HG03095 (cell line): ENCODE measurements at regions not wholly inside any gene's neighbourhood (a gene's known extent, or its start where the extent isn't known, plus 50 kb on each side); places are given as distances from the start of the nearest gene placed in this dataset.
"Not testable (repeated sequence)": the region's sequence is repeated elsewhere in the genome, so short reads cannot be mapped to it uniquely, and the experiment has no call there.

Source experiments
- ATAC-seq: cut with Tn5 transposase; IDR thresholded peaks from one replicate; pipeline ENCODE4 v1.9.1; 2021; ENCODE audit warnings: moderate library complexity; ENCODE audit not compliant: unreplicated experiment

DNA sequence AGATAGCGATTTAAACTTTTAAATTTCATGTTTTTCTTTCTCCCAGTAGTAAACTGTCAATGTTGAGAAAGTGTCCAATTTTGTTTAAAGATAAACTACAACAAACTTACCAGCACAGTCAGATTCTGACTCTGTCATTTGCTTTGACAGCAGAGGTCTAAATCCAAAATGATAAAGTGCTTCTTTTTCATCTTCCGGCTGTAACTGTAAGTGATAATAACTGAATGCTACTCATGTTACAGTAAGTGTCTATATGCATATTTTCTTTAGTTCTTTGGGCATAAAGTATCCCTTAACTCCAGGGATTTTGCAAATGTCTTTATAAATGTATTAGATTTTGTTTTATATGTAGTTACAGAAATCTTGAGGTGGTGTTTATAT is 610.4 kb downstream of the RFPL4B start:
- no peak for ATAC-seq

DNA sequence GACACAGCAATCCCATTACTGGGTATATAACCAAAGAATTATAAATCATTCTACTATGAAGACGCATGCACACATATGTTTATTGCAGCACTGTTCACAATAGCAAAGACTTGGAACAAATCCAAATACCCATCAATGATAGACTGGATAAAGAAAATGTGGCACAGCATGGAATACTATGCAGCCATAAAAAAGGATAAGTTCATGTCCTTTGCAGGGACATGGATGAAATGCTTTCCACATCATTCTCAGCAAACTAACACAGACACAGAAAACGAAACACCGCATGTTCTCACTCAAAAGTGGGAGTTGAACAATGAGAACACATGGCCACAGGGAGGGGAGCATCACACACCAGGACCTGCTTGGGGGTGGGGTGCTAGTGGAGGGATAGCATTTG is 613.0 kb downstream of the RFPL4B start:
- ATAC-seq = not testable (repeated sequence)

DNA sequence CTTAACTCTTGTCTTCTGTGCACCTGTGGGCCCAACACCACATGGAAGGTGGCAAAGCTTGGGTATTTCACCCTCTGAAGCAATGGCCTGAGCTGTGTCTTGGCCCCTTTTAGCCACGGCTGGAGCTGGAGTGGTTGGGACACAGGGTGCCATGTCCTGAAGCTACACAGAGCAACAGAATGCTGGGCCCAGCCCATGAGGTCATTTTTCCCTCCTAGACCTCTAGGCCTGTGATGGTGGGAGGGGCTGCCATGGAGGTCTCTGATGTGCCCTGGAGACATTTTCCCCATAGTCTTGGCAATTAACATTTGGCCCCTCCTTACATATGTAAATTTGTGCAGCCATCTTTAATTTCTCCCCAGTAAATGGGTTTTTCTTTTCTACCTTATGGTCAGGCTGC is 620.8 kb downstream of the RFPL4B start:
- no peak for ATAC-seq

DNA sequence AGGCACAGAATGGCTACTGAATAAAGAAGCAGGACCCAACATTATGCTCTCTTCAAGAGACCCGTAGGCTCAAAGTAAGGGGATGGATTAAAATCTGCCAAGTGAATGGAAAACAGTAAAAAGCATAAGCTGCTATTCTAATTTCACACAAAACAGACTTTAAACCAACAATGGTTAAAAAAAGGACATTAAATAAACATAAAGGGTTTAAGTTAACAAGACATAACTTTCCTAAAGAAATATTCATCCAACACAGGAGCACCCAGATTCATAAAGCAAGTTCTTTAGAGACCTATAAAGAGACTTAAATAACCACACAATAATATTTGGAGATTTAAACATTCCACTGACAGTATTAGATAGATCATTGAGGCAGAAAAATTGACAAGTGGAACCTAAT is 624.5 kb downstream of the RFPL4B start:
- no peak for ATAC-seq

DNA sequence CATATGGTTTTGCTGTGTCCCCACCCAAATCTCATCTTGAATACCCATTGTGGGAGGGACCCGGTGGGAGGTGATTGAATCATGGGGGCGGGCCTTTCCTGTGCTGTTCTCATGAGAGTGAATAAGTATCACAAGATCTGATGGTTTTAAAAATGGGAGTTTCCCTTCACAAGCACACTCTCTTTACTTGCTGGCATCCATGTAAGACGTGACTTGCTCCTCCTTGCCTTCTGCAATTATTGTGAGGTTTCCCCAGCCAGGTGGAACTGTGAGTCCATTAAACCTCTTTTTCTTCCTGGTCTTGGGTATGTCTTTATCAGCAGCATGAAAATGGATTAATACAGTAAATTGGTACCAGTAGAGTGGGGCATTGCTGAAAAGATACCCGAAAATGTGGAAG is 627.8 kb downstream of the RFPL4B start:
- not testable (repeated sequence) for ATAC-seq

DNA sequence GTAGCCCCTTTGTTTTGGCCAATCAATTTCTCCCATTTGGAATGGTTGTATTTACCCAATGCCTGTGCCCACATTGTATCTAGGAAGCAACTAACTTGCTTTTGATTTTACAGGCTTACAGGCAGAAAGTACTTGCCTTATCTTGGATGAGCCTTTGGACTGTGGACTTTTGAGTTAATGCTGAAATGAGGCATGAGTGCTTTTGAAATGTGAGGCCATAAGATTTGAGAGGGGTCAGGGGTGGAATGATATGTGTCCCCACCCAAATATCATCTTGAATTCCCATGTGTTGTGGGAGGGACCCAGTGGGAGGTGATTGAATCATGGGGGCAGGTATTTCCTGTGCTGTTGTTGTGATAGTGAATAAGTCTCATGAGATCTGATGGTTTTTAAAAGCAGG is 629.4 kb downstream of the RFPL4B start:
- not testable (repeated sequence) for ATAC-seq

DNA sequence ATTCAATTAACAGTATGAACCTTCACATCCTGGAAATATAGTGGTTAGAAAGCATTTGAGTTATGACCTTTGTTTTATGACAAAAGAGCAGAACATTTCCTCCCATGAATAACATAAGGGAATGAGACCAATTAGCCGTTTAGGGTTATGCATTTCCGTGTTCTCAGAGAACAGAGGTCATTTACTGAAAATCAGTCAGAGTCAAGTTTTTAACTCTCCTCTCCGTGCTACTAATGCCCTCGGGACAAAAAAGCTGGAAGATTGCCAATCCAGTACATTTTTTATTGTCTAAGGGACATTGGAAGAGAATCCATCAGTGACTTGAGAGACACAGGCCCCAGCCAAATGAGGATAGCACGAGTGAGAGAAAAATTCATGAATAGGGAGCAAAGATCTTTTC is 632.7 kb downstream of the RFPL4B start:
- ATAC-seq = no peak

DNA sequence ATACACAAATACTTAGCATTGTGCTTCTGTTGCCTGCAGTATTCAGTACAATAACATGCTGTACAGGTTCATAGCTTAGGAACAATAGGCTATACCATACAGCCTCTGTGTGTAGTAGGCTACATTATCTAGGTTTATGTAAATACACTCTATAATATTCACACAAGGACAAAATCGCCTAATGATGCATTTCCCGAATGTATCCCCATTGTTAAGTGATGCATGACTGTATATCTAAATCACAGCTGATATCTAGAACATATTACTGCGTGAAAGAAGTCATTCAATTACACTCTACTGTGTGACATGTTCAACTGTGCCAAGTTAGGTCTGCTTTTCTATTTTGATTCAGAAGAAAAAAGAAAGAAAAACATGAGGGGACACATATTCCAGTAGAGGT is 633.5 kb downstream of the RFPL4B start:
- ATAC-seq = no peak

DNA sequence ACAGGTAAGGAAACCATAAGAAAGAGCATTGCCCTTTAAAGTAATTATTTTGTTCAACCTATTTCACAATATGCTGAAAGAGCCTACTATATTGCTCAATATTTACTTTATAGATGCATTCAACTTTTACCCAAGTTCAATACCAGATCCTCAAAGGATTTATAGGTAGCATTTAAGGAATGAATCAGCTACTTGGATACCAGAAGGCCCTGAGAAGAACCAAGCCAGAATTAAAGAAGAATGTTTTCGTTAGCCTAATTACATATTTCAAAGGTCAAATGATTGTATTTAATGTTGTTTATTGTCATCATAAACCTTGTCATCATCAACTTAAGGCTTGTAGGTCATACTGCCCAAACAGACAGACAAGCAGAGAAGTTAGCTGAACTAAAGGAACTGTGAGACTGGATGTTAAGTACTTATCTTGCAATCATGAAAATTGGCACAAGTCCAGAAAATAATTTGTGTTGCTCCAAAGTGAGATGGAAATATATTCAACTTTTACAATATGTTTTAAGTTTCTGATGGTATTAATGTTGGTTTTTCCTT is 636.7 kb downstream of the RFPL4B start:
- no peak for ATAC-seq

DNA sequence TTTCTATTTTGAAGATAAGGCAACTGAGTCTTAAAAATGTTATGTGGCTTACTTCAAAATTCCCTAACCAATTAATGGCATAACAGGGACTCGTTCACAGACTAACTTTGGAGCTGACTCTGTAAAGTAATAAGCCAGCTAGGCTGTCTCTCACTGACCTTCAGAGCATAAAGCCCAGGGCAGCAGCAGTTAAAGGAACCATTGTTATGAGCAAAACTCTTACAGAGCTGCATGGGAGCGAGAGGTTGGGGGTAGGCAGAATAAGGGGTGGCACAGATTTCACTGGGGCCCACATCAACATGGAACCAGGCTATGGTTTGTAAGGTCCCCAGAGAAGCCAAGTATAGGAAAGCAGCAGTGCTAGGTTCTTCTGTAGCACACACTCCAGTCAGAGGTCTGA is 637.8 kb downstream of the RFPL4B start:
- no peak for ATAC-seq

DNA sequence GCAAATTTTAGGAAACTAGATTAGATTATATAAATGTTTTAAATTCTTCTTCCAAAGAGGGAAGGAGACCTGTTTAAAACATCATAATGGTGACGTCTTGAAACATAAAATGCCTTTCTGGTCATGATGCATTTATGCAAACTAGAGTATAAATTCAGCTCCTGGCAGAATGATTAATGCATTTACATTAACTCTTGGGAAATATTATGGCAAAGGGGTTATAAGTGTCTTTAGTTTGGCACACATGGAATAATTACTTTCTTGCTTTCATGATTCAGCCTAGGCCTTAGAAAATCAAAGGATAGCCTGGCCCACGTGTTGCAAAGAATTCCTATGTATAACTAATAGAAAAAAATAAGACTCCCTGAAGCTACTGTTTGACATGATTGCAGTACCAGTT is 639.2 kb downstream of the RFPL4B start:
- no peak for ATAC-seq

DNA sequence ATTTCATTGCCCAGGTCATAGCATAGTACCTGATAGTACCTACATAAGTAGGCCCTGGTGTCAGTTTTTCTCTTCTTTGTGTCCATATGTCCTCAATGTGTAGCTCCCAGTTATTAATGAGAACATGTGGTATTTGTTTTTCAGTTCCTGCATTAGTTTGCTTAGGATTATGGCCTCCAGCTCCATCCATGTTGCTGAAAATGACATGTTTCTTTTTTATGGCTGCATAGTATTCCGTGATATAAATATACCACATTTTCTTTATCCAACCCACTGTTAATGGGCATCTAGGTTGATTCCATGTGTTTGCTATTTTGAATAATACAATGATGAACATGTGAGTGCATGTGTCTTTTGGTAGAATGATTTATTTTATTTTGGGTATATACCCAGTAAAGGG is 641.6 kb downstream of the RFPL4B start:
- ATAC-seq = no peak

DNA sequence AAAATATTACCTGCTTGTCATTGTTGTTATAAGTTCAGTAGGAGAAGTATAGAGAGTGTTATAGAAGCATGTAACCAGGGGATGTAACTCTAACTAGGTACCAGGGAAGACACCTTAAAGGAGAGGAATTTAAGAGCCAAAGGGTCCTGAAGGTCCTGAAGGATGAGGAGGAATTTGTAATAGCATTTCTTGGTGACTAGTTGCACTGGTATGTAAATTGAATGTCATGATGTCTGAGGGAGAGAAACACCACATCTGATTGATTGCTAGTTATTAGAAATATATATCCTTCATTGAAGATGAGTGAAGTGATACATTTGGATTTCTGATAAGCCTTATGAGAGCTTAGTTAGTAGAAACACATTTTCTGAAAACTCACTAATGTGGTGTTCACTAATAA is 643.8 kb downstream of the RFPL4B start:
- ATAC-seq = no peak

DNA sequence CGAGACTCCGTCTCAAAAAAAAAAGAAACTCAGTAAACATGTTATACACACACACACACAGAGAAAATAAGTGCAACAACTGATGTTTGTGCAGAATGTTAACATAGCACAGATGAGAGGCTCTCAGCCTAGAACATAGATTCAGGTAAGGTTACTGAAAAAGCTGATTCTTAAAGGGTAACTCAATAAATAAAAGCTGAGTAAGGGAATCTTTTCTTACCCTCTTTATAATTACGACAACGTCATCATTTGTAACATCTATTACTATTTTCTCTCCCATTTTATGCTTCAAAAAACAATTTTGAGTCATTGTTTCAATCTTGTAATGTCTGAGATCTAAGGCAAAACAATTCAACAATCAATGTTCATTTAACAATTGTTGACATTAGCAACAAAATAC is 644.8 kb downstream of the RFPL4B start:
- no peak for ATAC-seq

DNA sequence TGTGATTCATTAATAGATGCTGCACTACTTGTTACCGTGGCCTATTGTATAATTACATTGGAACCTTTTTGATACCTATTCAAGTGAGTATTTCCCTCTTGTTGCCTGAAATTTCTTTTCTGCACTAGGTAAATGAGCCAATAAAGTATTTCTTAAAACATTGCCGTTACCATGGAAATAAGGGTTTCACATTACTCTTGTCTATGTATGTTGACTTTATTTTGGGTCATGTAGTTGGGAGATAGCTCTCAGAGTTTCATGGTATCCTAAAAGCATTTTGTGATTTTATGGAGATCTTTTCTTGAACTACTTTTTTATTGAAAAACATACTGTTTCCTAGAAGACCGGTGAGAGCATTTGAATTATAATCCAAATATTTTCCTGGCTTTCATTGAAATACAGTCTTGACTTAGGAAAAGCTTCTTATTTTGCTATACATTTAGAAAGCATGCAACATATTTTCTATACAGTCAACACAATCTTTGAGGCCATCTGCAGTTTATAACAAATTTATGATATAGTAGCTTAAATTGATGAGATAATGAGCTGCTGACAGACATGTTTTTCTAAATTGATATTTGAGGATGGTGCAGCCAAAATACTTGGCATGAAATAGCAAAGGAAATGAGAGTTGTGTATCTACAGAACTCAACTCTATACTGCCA is 650.4 kb downstream of the RFPL4B start:
- no peak for ATAC-seq

DNA sequence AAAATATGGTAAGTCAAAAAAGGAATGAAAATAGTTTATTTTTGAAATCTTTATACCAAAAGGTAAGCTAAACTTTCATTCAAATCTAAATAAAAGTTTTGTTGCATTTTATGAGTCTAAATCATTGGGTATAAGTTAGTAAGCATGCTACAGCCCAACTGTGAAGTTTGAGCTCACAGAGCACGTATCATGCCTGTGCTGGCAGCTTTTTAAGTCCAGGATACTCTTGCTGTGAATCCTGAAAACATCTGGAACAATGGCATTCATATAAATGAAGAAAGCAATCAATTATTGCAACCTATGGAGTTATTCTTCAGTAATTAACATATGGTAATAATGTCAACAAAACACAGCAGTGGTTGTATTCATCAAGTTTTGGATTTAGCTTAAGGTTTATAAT is 656.9 kb downstream of the RFPL4B start:
- no peak for ATAC-seq

DNA sequence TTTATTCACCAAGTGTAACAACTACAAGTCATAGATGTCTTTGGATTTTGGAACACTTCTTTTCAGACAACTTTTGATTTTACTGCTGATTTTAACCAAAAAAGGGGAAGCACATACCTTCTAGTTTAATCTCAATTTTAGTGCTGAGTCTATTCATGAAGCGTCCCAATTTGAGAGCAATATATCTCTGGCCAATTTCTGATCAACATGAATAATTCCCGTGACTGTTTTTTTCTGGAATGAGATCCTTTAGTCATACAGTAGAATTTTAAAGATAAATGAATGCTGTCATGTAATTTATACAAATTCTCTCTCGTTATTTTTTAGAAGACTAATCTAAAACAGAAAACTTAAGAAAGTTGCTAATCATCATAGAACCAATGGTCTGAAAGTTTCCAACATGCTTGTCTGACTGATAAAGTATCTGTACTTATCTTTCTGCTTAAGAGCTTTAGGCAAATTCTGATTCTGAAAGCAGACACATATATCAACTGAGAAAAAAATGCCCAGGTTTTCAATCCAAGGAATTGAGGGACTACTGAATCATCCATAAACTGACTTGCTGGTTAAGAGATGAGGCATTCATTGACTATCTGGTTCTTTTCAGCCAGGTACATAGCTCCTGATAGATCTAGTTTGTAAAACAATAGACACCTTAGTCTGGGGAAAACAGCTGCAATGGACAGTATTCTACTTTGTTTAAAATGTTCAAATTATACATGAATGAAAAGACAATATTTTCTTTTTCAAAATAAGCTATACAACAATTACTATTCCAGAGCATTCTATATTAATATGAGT is 657.5 kb downstream of the RFPL4B start:
- no peak for ATAC-seq

DNA sequence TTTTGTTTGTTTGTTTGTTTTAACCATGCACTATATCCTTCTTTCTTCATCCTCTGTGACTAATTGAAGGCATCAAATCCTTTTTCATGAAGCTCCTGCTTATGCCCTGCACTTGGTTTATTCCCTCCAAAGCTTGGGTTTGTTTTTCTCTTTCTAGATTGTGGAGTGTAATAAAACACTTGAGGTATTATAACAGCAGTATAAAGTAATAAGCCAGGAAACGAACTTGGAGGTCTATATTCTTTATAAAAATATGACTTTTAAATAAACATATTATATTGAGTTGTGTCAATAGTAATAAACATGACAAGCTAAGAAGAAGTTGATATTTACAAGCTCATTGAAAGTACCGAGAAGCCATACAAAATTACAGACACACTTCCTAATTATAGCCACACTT is 659.4 kb downstream of the RFPL4B start:
- ATAC-seq = no peak

DNA sequence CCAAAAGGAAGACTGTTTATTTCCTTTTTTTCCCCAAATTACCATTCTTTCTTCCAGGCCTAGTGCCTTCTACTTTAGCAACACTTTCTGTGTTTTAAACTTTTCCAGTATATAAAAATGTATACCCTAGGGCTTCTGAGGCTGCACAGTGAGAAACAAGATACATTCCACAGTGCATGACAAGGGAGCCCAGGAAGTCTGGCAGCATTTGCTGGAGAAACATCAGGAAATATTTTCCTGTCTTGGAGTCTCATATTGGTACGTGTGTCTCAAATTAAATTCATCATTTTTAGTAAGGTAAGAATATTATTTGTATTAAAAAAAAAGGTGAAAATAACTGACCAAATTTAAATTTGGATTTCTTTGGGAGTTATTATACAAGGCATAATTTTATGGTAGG is 662.6 kb downstream of the RFPL4B start:
- no peak for ATAC-seq

DNA sequence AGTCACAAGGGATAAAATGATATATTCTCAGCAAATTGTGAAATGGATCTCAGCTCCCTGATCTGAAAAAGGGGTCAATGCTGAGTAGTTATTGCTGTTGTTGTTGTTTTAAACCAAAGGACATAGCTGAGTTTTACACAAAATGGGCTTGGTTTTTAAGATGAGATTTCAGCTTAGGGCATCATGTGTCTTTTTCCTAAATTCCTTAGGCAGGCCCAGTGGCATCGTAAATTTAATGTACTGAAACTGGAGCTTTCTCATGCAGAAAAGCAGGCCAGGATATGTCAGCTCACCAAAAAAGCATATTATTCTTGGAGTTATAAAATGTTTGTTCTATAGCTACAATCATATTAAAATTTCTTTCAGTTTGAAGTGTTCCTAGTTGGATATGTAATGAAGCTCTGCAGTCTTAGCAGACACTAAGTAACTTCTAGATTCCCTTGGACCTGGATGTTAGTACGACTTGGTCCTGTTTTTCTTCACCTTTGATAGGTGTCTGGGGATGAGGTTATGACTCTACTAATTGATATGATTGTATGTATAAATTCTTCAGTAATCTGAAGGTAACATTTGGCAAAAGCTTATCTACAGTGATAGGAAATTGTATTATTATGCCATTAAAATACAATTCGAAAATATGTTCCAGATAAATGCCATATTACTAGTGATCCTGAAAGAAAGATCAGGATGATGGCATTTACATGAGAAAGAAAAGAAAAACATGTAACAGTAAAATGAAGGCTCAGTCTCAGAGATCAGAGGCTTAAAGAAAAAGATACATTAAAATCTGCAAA is 663.3 kb downstream of the RFPL4B start:
- ATAC-seq = no peak

DNA sequence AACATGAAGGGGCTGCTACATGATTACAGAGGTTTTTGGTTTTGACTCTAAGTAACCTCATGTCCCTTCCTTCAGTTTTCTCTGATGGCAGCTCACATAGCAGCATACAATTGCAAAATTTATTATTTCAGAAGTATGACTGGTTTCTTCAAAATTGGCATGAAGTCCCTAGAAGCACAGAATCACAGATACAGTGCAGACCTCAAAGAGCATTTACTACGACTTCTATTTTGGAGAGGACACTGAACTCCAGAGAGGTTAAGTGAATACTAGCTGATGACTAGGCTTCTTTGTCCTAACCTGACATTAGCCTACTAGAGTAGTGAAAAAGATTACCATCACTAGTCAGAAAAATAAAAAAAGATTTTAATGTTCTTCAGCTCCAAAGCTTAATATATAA is 664.3 kb downstream of the RFPL4B start:
- no peak for ATAC-seq

DNA sequence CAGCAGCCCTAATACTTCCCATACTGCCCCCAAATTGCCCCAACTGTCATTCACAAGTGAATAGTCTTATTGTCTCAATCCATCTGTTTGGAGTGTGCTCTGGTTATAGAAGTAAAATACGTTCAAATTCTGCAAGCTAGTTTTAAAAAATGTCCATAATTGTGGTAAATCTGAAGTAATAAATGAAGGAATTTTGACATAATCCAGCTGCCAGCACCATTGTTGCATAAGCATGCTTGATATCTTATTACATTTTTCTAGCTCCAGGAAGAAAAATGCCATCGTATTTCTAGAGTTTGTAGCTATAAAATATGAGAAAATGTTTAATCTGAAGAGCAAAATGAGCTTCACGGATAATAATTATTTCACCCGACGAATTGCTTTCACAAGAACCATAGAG is 664.7 kb downstream of the RFPL4B start:
- ATAC-seq = no peak
